C4-2B (cell line): ENCODE measurements at regions not wholly inside any gene's neighbourhood (a gene's known extent, or its start where the extent isn't known, plus 50 kb on each side); places are given as distances from the start of the nearest gene placed in this dataset.

Experiments used
- H3K27ac ChIP-seq: fragments of 450-650 bp; 2 replicates; pipeline ENCODE4 v1.5.1; 2017
- CTCF ChIP-seq: fragments of 450-650 bp; conservative IDR thresholded peaks from 2 replicates; pipeline ENCODE4 v1.5.1; 2017; ENCODE audit warnings: mild to moderate bottlenecking
- ZFX ChIP-seq: fragments of 450-650 bp; IDR thresholded peaks from 2 replicates; pipeline ENCODE4 v1.6.1; 2017

GRCh38 chr18:59059140-59059539 lies 80.5 kb upstream of the SEC11C start:
- TF ChIP-seq CTCF: no peak
- TF ChIP-seq ZFX: no peak

GRCh38 chr18:59060551-59060950 lies 79.1 kb upstream of the SEC11C start:
- TF ChIP-seq CTCF: no peak
- TF ChIP-seq ZFX: no peak
- H3K27ac ChIP-seq: peak overlapping the region; percentile 99

More at GRCh38 chr18:59059140-59059539, 80.5 kb upstream of the SEC11C start:
- peak overlapping the region; percentile 93 for H3K27ac ChIP-seq

- TF ChIP-seq ZFX (no peak), CTCF (no peak)
- peak overlapping the region; percentile 99 for H3K27ac ChIP-seq
Observed at GRCh38 chr18:59061914-59062642, 77.6 kb upstream of the SEC11C start.

GRCh38 chr18:59062643-59063006 lies 77.1 kb upstream of the SEC11C start:
- TF ChIP-seq ZFX (no peak), CTCF (no peak)
- H3K27ac ChIP-seq: peak overlapping the region; percentile 99

GRCh38 chr18:59063300-59063906 lies 76.3 kb upstream of the SEC11C start:
- peak overlapping the region; percentile 99 for H3K27ac ChIP-seq
- TF ChIP-seq ZFX (no peak), CTCF (no peak)

GRCh38 chr18:59063912-59064311 lies 75.8 kb upstream of the SEC11C start:
- no peak for TF ChIP-seq ZFX
- TF ChIP-seq CTCF: no peak
- peak overlapping the region; percentile 99 for H3K27ac ChIP-seq

- TF ChIP-seq CTCF: no peak
- no peak for TF ChIP-seq ZFX
- H3K27ac ChIP-seq: peak overlapping the region; percentile 98
Observed at GRCh38 chr18:59065684-59066083, 74.0 kb upstream of the SEC11C start.
